Hematopoietic multipotent progenitor cell treated with erythropoietin and hydrocortisone succinate and interleukin-3 and kit ligand, for 15 days (in vitro differentiated cells): ENCODE measurements at regions not wholly inside any gene's neighbourhood (a gene's known extent, or its start where the extent isn't known, plus 50 kb on each side); places are given as distances from the start of the nearest gene placed in this dataset.

Experiments
- DNase-seq: peaks from one replicate; pipeline ENCODE4 v3.0.0-alpha.2; 2015; ENCODE audit warnings: low spot score

DNA sequence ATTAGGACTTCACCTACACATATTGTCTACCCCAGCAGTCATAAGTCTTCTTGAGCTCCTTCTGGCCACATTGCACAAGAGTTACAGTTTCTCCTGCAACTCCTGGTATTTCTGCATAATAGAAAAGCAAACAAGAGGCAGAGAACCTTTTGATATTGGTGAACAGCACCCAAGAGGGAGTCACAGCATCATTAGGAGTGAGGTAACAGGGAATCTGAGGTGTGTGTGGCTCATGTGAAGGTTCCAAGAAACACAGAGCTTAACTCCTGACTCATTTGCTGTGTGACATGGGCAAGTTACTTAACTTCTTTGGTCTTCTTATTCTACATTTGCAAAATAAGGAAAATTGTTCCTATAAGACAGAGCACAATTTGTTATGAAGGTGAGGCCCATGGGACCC is 374.6 kb downstream of the INSC start:
- DNase-seq, result no peak

DNA sequence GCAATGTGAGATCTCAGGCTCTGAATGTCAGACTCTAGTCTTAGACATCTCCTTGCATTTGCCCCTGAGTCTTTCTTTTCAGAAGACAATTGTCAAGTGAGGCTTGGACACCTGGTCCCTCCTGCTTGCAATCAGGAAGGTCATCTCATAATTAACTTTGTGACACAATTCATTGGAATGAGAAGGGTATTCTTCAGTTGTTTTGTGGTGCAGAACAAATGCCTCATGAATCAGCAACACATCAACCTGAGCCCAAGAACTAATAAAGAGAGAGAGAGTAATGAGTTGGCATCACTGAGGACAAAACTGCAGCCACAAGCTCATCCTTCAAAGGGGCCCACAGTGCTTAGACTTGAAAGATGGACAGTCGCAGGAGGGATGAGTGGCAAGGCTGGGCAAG is 375.8 kb downstream of the INSC start:
- DNase-seq, result no peak

DNA sequence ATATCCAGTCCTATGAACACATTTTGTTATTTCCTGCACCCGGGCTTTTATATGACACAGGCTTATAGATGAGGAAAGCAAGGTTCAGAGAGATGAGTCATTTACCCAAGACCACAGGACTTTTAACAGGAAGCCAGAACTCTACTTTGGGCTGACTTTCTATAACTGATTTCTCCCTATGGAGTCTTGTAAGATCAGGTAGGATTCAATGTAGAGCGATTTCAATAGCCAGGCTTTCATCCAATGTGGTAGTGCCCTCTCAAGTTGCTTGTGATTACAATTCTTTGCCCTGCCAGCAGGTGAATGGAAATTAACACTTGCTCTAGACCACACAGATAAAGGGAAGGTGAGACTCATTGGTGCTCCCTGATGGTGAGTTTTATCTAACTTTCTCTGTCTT is 378.3 kb downstream of the INSC start:
- no peak for DNase-seq

DNA sequence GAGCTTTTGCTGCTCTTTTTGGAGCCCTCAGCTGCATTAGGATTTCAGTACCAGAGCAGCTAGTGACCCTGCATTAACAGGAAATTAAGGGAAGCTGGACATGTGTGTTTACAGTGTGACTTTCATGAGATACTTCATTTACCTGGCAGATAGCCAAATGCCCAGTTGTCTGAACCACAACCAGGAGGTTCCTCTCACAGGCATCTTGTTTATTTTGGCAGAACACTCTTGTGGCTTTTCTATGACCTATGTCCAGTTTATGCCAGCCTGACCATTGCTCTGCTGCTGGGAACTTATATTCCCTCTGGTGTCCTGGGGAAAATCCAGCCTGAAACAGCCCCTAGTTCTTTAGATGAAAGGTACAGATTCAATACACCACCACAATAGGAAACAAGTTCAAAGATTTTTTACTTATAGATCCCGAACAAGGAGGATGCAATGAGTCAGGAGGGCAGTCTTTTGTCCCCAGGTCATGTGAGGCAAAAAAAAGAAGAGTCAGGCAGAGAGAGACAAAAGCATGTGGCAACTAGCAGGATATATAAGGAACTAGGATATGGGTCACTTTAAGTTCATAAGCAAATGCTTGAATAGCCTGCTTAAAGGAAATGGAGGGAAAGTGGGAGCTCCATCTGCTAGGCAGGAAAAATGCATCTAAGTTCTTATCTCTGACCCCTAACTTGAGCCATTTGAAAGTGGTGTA is 379.3 kb downstream of the INSC start:
- no peak for DNase-seq

DNA sequence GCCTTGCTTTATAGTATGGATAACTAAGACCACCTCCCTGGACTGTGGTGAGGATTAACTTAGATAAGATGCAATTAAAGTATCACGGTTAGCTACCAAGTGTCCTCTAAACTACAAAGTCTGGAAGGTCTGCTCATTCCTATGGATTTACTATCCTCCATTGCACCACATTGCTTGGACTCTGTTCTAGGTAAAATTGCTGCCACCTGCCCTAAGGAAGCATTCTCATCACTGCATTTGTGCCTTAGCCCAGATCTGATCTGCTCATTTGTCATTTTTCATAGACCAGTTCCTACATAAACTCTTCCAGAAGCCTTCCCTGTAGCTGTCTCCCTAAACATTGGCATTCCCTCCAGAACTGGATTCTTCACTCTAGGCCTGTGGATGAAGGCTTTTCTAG is 380.0 kb downstream of the INSC start:
- DNase-seq, result no peak

DNA sequence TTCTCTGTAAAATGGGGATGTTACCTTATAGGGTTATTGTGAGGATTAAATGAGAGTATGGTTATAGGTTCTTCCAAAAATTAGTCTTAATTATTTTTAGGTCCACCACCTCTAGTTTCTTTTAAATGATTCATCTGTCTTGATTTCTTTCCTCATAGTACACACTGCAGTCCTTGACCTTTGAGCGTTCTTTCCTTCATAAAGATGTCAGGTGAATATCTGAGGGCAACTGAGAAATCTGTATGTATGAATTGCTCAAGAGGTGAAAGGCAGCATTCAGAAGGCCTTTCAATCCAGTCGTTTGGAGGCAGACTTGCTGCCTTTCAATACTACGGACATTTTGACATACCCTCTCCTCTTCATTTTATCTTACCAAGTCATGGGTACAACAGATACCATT is 380.7 kb downstream of the INSC start:
- no peak for DNase-seq

DNA sequence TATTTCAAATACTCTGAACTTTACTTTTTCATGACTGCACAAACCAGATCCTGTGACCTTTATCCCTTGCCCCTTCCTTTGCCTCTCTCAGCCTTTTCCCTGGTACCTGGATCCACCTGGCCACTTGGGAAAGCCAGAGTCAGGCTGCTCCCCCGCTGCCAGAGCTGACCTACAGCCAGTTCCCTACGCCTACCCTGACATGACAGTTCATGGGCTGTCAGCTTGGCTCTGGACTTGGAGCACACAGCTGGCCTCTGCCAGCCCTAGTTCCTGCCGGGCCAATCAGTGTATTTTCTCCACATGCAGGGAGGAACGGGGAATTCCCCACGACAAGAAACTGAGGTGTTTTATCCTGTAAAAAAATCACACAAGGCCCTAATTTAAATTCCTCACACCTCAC is 382.6 kb downstream of the INSC start:
- no peak for DNase-seq

DNA sequence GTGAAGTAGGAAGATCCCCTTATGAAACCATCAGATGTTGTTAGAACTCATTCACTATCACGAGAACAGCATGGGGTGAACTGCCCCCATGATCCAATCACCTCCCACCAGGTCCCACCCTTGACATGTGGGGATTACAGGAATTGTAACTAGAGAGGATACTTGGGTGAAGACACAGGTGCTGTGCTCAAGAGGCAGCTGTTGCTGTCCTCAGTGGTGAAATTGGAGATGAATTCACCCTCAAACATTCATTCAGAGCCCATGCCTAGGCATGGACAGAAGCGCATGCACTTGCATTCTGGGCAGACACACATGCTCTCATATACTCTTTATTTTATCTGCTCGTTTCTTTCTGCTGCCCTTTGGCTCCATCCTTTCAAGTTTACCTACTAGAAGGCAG is 385.0 kb downstream of the INSC start:
- no peak for DNase-seq

DNA sequence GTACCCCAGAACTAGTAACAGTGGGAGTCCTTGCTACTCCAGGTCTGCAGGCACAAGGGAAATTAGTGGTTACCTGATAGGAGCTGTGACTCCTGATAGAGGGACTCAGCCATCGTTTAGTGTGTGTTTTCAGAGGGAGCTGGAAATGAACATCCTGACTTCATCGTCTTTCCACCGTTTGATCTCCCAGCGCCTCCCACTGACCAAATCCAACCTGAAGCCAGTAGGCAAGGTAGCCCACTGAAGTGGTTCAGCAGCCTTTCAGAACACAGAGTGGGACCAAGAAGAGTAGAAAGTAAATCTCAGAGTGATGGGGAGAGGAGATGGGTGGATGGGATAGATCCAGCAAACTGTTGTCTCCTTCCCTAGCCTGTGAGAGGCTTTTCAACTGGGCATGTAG is 385.9 kb downstream of the INSC start:
- no peak for DNase-seq

DNA sequence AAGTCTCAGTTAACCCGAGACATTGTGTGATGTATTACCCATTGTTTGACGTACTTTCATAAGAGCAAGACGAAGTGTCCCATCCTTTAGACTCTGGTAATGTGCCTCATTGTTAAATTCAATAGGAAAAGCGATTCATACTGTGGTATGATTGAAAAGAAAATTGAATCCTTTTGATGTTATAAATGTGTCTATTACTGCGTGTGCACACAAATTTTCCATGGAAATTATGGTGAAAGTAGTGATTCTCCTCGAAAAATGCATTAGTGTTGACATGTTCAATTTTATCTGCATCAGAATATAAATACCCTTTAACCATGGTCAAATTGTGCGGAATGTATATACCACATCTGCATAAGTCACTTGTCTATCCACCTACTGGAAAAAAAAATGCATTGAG is 386.8 kb downstream of the INSC start:
- DNase-seq, result no peak

DNA sequence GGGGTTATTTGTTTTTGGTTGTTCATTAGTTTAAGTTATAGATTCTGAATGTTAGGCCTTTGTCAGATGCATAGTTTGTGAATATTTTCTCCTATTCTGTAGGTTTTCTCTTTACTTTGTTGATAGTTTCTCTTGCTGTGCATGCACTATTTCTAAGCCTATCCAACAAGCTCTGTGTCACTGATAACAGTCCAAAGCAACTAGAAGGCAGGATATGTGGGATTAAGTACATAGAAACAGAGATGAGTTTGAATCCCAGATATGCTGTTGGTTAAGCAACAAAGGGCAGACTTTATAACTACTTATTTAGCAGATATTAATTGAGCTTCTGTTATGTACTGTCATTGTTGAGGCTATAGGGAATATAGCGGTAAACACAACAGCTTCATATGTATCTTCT is 390.4 kb downstream of the INSC start:
- no peak for DNase-seq

DNA sequence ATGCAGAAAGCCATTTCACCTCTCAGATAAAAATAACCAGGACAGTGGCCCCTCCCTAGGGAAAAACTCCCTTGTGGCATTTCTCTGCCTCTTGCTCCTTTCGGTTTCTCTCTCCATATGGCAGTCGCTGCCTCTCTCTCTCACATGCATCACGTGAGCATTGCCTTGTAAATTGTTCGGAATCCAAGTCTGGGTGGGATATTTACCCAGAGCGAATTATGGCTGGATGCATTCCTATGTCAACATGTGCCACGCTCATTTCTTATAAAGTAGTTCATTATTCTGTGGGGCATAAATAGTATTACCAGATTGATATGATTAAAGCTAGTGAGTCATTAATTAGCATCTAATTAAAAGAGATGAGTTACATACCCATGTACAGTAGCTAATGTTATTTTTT is 392.9 kb downstream of the INSC start:
- no peak for DNase-seq

DNA sequence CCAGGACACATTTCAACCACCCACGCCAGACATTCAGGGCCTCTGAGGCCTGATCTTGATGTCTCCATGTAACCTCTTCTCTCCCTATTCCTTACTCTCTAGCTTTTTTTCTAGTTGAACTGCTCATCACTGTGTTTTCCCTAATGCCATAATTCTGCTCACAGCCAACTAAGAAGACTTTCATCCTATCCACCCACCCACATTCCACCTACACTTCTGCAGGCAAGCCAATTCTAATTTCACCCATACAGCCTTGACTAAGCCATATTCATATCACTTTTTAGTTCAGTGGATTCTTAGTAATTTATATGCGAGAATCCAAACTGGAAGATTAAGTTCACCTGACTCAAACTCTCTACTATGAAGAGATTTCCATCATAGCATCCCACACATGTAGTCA is 394.4 kb downstream of the INSC start:
- DNase-seq, result no peak

DNA sequence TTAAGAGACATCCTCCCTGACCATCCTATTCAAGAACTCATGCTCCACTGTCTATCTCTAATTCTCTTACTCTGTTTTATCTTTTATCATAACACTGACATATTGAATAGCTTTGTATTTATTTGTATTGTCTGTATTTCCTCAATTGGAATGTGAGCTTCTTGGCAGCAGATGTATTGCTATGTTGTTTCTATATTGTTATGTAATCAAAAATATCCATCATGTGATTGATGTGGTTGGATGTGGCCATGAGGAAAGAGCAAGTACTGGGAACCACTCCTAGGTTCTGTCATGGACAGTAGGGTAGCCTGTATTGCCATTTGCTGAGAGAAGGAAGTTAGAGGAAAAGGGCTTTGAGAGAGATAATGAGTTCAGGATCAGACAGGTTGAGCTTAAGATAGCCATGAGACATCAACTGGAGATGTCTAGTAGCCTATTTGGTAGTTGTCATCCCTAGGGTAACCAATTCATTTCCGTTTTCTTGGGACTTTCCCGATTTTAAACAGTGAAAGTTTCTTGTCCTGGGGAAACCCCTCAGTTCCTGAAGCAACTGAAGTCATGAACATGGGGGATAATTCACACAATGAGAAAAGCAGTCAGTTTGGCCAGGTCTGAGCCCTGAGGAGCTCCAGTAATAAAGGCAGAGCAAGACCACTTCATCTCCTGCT is 404.5 kb downstream of the INSC start:
- no peak for DNase-seq

DNA sequence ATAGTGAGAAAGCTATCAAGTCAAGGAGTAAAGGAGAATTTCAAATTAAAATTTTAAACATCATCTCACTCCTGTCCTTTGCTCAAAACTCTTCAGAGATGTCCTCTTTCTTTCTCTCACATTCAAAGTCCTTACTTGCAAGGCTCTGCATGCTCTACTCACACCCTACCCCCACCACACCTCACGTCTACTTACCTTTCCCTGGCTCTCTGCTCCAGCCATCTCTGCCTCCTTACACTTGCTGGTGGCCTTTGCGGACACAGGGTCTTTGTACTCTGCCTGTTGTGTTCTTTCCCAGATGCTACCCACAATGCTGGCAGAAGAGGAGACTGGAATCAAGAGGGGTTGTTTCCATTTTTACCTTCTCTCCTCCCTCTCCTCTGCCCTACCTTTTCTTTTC is 405.2 kb downstream of the INSC start:
- no peak for DNase-seq

DNA sequence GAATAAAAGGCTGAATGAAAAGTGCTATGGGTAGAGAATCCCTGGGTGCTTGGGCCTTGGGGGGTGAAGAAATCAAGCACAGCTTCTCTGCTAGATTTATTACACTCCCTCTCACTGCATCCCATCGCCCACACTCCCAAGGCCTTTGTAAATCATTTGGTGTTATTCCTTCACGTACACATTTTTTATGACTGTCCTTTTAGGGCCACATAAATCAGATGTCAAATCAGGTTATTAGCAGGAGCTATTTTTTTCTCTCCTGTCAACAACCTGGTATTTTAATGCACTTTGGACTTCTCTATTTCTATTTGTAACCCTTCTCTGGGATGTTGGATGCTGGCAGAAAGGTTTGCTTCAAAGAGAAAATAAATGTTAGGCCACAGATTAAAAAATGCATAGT is 408.8 kb downstream of the INSC start:
- no peak for DNase-seq

DNA sequence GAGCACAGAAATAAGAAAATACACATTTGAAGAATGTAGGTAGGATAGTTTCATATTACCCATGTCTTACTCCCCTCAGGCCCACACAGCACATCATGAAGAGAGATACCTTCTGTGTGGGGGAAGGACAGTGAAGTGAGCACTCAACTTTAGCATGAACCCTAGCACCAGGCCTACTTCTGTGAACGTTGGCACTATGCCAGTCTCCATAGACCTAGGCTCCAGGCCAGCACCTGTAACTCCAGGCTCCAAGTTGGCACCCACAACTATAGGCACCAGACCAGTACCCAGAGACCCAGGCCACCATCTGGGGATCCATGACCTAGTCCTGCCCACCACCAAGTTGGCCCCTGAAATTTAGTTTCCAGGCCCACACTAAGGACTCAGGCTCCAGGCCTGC is 410.9 kb downstream of the INSC start:
- no peak for DNase-seq

DNA sequence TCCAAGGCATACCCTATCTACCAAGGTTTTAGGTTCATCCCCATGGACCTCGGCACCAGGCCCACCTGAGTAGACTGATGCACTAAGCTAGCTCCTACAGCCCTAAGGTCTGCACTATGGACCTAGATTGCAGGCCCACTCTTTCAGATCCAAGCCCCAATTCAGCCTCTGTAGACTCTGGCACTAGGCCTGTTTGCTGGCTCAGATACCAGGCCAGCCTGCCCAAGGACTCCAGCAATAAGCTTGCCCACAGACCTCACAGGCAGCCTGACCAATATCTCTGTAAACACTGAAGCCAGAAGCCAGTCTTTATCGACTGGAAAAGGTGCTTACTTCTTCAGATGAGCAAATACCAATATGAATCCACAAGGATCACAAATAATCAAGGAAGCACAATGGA is 411.3 kb downstream of the INSC start:
- DNase-seq, result no peak

DNA sequence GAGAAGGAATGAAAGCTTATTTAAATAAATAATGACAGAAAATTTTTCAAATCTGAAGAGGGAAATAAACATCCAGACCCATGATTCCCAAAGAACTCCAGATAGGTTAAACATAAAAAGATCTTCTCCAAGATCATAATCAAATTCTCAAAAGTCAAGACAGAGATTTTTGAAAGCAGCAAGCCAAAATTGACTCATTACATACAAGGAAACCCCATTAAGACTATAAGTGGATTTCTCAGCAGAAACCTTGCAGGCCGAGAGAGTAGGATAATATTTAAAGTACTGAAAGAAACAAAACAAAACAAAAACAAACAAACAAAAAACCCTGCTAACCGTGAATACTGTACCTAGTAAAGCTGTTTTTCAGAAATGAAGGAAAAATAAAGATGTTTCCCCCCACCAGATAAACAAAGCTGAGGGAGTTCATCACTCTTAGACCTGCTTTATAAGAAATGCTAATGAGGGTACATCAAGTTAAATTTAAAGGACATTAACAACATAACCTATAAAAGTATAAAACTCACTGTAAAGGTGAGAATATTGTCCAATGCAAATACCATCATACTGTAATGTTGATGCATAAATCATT is 412.2 kb downstream of the INSC start:
- no peak for DNase-seq

DNA sequence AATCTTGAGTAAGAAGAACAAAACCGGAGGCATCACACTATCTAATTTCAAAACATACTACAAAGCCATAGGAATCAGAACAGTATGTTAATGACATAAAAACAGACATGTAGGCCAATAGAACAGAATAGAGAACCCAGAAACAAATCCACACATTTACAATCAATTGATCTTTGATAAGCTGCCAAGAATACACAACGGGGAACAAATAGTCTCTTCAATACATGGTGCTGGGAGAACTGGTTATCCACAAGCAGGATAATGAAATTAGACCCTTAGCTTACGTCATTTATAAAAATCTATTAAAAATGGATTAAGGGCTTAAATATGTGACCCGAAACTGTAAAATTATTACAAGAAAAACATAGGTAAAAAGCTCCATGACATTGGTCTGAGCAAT is 417.7 kb downstream of the INSC start:
- DNase-seq, result no peak

DNA sequence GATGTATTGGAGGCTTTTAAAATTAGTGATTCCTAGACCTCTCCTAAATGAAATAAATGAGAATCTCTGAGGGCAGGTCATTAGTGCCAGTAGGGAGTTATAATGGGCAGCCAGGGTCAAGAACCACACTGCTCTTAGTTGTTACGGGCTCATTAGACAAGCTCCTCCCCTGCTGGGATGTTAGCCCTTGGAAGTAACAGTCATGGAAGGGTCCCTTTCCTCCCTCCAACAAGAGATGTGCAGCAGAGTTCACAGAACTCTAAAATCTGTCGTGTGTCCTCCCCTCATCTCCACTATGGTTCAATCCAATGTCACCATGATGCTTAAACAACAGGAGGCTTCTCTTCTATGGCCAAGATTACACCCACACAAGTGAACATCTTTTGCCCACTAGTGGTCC is 419.5 kb downstream of the INSC start:
- DNase-seq, result no peak

DNA sequence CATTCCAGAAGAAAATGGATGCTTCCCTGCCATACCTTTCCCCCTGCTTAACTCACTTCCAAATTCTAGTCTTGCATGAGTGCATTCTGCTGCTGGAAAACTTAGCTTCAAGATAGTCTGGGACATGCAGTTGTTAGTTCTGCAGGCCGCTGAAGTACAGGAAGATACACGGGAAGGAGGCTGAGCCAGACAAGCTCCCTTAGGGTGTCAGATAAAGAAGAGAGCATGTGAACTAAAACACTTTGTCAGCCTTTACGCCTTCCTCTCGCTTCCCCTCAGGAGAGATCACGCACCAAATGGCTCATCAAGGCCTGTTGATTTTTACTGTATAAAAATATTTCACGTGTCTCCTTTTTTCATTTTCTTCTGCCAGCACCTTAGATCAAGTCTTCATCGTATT is 420.7 kb downstream of the INSC start:
- DNase-seq, result no peak

DNA sequence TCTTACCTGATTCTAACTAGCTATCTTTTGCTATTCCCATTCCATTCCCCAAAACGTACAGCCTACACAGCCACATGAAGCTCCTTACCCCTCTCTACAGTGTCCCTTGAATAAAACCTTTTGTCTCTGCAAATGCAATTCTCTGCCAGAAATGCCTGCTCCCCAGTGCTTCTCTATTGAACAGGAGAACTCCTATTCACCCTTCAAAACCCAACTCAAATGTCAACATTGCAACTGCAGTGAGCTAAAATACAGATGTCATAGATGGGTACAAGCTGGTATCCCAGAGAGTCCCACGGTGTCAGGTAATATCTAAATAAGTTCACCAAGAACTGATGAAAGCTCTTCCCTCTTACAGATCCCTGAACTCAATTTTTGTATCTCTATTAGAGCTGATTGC is 421.7 kb downstream of the INSC start:
- DNase-seq, result no peak

DNA sequence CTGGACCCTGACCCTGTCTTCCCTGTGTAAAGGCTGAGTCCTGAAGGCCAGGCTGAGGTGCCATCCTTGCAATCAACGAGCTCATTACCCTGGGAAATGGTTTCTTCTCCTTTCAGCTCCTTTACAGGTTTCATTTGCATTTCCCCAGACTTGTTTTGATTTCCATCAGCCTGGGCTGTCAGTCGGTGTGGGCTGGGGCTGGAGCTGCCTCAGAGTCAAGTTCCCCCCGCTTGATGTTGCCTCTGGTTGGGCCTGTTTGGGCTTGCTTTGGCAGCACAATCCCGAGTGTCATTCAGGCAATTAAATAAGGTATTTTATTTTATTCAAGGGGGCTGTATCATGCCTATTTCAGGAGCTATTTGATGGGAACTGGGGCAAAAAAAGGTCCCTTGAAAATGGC is 424.9 kb downstream of the INSC start:
- no peak for DNase-seq
